Cardiac fibroblast (primary cell): ENCODE measurements at regions not wholly inside any gene's neighbourhood (a gene's known extent, or its start where the extent isn't known, plus 50 kb on each side); places are given as distances from the start of the nearest gene placed in this dataset.

Source experiments
- DNase-seq, 2 donors: peaks; one replicate each; pipeline versions ENCODE4 v3.0.0 to v3.0.0-alpha.2; 2010; ENCODE audit warnings: low read depth in 2 of 2
- H3K4me3 ChIP-seq, 2 donors: replicated peaks in 1 of 2; 1 replicate in 1 of 2; 2 replicates in 1 of 2; pipeline ENCODE4 v1.5.1; 2011; ENCODE audit warnings: low read depth in 2 of 2, low read length in 2 of 2, mild to moderate bottlenecking in 2 of 2, moderate library complexity in 1 of 2
- TF ChIP-seq, protein P1 (sequence below): IDR thresholded peaks from one replicate; pipeline ENCODE4 v1.5.1; 2011; ENCODE audit warnings: low read depth, mild to moderate bottlenecking, low read length, inconsistent platforms

DNA sequence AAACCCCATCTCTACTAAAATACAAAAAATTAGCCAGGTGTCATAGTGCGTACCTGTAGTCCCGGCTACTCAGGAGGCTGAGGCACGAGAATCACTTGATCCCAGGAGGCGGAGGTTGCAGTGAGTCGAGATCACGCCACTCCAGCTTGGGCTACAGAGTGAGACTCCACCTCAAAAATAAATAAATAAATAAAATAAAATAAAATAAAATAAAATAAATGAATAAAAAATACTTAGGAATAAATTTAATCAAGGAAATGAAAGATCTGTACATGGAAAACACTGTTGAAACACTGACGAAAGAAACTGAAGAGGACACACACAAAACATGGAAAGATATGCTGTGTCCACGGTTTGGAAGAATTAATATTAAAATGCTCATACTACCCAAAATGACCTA is 56.5 kb upstream of the ASPRV1 start:
- no peak for DNase-seq
- TF ChIP-seq, protein P1, sequence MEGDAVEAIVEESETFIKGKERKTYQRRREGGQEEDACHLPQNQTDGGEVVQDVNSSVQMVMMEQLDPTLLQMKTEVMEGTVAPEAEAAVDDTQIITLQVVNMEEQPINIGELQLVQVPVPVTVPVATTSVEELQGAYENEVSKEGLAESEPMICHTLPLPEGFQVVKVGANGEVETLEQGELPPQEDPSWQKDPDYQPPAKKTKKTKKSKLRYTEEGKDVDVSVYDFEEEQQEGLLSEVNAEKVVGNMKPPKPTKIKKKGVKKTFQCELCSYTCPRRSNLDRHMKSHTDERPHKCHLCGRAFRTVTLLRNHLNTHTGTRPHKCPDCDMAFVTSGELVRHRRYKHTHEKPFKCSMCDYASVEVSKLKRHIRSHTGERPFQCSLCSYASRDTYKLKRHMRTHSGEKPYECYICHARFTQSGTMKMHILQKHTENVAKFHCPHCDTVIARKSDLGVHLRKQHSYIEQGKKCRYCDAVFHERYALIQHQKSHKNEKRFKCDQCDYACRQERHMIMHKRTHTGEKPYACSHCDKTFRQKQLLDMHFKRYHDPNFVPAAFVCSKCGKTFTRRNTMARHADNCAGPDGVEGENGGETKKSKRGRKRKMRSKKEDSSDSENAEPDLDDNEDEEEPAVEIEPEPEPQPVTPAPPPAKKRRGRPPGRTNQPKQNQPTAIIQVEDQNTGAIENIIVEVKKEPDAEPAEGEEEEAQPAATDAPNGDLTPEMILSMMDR, result no peak
- no peak overlapping the region for H3K4me3 ChIP-seq

DNA sequence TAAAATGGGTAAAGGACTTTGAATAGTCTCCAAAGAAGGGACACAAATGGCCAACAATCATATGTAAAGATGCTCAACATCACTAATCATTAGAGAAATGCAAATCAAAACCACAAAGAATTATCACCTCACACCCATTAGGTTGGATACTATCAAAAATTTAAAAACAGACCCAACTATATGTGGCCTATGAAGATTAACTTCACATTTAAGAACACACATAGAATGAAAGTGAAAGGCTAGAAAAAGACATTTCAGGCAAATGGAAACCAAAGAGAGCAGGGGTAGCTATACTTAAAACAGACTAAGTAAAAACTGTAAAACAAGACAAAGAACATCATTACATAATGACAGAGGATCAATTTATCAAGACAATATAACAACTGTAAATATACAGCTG is 53.5 kb upstream of the ASPRV1 start:
- TF ChIP-seq, protein P1, result no peak
- no peak for DNase-seq
- H3K4me3 ChIP-seq, result no peak overlapping the region

DNA sequence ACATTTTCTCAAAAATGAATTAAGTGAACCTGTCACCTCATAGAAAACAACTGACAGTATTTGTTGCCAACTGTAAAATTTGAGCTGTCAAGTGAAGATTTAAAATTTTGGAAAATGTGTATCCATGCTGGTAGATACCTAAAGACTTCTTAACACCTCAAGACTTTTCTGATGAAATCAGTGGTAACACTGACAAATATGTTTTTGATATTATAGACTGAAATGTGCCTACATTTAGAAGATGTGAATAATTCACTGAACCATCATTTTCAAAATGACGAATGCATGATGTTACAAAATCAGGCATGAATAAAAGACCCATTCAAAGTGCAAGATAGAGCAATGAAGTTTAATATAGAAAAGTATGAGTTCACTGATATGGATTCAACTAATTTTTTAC is 51.5 kb upstream of the ASPRV1 start:
- TF ChIP-seq, protein P1, result no peak
- DNase-seq, result no peak
- no peak overlapping the region for H3K4me3 ChIP-seq

DNA sequence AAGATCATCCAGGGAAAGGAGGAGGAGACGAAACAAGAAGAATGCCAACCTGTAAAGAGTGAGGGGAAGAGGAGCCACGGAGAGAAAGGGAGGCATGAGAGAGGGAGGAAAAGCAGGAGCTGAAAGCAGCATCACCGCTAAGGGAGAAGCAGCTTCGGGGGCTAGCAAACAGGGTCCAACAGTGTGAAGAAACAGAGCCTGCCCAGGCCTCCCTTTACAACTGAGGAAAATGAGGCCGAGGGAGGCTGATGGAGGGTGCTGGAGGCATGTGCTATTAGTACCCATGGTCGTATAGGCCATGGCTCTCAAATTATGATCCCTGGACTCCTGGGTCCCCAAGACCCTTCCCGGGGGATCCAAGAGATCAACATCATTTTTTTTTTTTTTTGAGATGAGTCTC is 50.4 kb upstream of the ASPRV1 start:
- no peak for DNase-seq
- TF ChIP-seq, protein P1, result no peak
- H3K4me3 ChIP-seq, result no peak overlapping the region

DNA sequence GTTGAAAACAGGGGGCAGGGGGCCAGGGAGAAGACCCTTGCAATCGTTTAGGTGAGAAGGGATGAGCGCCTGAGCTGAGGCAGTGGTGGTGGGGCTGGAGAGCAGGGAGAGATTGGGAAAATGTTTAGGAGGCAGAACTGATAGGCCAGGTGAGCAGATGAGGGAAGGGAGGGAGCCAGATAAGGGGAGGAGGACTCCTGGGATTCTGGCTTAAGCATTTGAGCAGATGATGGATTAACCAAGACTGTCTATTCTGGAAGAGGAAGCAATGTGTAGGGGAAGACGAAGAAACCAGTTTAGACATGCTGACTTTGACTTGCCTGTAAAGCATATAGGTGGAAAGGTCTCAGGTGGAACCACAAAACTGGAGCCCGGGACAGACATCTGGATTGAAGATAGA is 49.9 kb upstream of the ASPRV1 start:
- DNase-seq, result no peak
- TF ChIP-seq, protein P1, result no peak
- H3K4me3 ChIP-seq, result no peak overlapping the region
